Ovary (tissue), 3 donors: ENCODE measurements at regions not wholly inside any gene's neighbourhood (a gene's known extent, or its start where the extent isn't known, plus 50 kb on each side); places are given as distances from the start of the nearest gene placed in this dataset.

Source experiments
- CTCF ChIP-seq, 3 donors: fragments of 450-650 bp in 2 of 3; fragments of 200-600 bp in 1 of 3; IDR thresholded peaks; one replicate each; pipeline versions ENCODE4 v1.5.1 to v1.8.0; 2016 to 2022; ENCODE audit warnings: antibody characterized with exemption in 3 of 3, mild to moderate bottlenecking in 1 of 3
- EP300 ChIP-seq: sonication (generic); formaldehyde crosslinking; IDR thresholded peaks from one replicate; pipeline ENCODE4 v1.6.1; 2017; ENCODE audit warnings: antibody characterized with exemption
- POLR2A ChIP-seq: fragments of 450-650 bp; IDR thresholded peaks from one replicate; pipeline ENCODE4 v1.6.1; 2017; ENCODE audit warnings: antibody characterized with exemption, mild to moderate bottlenecking, moderate library complexity
- donor health status: DM: no; HTN: no; CAD: no.

GRCh38 chr11:15622231-15622890 lies 507.6 kb downstream of the INSC start:
- TF ChIP-seq CTCF (IDR thresholded peaks at IDR 0.05), result no peak
- no peak for TF ChIP-seq POLR2A
- TF ChIP-seq EP300, result no peak
